Peyer's patch (tissue), 4 donors: ENCODE measurements at regions not wholly inside any gene's neighbourhood (a gene's known extent, or its start where the extent isn't known, plus 50 kb on each side); places are given as distances from the start of the nearest gene placed in this dataset.
"Not testable (repeated sequence)": the region's sequence is repeated elsewhere in the genome, so short reads cannot be mapped to it uniquely, and the experiment has no call there.

ENCODE experiments used
- DNase-seq, 3 donors: peaks; one replicate each; pipeline ENCODE4 v3.0.0-alpha.2; 2017 to 2019
- H3K27ac ChIP-seq, 4 donors: fragments of 200-600 bp; sonication (generic); one replicate each; pipeline ENCODE4 v1.5.1; 2016 to 2019
- H3K27me3 ChIP-seq, 2 donors: fragments of 200-600 bp; sonication (generic); one replicate each; pipeline ENCODE4 v1.5.1; 2019
- H3K36me3 ChIP-seq, 3 donors: fragments of 200-600 bp; sonication (generic); one replicate each; pipeline ENCODE4 v1.5.1; 2016 to 2019
- H3K4me1 ChIP-seq, 4 donors: fragments of 200-600 bp; sonication (generic); one replicate each; pipeline ENCODE4 v1.5.1; 2016 to 2019
- H3K4me3 ChIP-seq, 4 donors: fragments of 200-600 bp; sonication (generic); 1 replicate in 3 of 4; 2 replicates in 1 of 4; pipeline ENCODE4 v1.5.1; 2016 to 2019; ENCODE audit warnings: mild to moderate bottlenecking in 1 of 4
- H3K9me3 ChIP-seq, 4 donors: fragments of 200-600 bp; sonication (generic); one replicate each; pipeline ENCODE4 v1.5.1; 2016 to 2019; ENCODE audit warnings: mild to moderate bottlenecking in 1 of 4

DNA sequence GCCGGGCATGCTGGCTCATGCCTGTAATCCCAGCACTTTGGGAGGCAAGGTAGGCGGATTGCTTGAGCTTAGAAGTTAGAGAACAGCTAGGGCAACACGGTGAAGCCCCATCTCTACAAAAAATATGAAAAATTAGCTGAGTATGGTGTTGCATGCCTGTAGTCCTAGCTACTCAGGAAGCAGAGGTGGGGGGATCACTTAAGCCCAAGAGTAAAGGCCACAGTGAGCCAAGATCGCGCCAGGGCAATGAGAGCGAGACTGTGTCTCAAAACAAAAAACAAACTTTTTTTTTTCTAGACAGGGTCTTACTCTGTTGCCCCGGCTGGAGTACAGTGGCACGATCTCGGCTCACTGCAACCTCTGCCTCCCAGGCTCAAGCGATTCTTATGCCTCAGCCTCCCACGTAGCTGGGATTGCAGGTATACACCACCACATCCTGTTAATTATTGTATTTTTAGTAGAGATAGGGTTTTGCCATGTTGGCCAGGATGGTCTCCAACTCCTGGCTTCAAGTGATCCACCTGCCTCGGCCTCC is 307.5 kb downstream of the GOLGA6L6 start:
- not testable (repeated sequence) for DNase-seq, H3K36me3 ChIP-seq, H3K4me3 ChIP-seq, H3K27me3 ChIP-seq, H3K27ac ChIP-seq, H3K4me1 ChIP-seq, H3K9me3 ChIP-seq

DNA sequence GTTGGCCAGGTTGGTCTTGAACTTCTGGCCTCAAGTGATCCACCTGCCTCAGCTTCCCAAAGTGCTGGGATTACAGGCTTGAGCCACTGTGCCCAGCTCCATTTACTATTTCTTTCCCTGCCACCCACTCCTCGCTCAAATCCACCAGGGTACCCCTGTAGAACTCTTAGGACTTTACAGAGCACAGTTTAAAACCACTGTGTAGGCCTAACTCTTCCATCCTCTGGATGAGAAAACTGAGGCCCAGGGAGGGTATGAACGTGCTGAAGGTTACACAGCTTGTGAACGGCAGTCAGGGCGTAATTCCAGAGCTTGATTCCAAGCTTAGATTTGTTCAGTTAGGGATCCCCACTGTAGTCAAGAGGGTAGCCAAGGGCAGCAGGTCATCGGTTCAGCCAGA is 309.1 kb downstream of the GOLGA6L6 start:
- not testable (repeated sequence) for H3K4me3 ChIP-seq, H3K36me3 ChIP-seq, H3K27ac ChIP-seq, H3K27me3 ChIP-seq, DNase-seq, H3K9me3 ChIP-seq, H3K4me1 ChIP-seq

DNA sequence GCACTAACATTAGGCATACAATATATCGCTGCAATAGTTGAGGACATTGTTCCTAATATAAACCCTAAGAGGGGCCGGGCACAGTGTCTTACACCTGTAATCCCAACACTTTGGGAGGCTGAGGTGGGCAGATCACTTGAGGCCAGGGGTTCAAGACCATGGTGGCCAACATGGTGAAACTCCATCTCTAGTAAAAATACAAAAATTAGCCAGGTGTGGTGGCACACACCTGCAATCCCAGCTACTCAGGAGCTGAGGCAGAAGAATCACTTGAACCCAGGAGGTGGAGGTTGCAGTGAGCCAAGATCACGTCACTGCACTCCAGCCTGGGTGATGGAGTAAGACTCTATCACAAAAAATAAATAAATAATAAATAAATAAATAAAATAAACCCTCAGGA is 310.9 kb downstream of the GOLGA6L6 start:
- not testable (repeated sequence) for H3K4me3 ChIP-seq, H3K9me3 ChIP-seq, H3K36me3 ChIP-seq, H3K27me3 ChIP-seq, H3K4me1 ChIP-seq, H3K27ac ChIP-seq, DNase-seq

- H3K4me1 ChIP-seq, H3K27ac ChIP-seq, H3K9me3 ChIP-seq, H3K36me3 ChIP-seq, H3K4me3 ChIP-seq, DNase-seq, H3K27me3 ChIP-seq: not testable (repeated sequence)
Measured at GRCh38 chr15:20228791-20229190, 312.8 kb downstream of the GOLGA6L6 start.

DNA sequence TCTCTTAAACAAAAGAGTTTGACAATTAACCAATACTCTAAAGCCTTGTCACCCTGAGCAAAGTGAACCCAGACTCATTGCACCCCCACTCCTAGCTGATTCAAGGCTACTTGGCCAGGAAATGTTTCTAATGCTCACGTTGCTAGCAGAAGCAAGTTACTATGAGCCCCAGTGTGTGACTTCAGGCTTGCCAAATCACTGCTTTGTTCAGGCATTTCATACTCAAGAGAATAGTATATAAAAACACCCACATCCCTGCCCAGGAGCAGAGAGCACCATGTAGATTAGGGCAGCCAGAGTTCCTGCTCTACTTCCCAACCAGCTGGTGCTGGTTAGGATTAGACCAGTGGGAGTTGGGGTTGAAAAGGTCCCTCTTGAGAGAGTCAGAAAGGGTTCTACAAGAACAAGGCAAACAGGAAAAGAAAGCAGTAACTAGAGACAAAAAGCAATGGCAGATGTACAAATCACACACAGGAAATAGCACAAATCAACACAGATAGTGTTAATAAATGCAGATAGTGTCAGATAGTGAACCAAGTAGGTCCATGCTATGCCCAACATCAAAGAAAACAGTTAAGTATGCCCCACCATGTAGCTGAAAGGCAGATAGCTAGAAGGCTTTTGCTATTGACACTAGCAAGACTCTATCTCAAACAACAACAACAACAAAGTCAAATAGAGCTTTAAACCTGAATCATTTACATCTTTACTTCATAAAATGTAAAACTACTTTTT is 314.3 kb downstream of the GOLGA6L6 start:
- not testable (repeated sequence) for H3K36me3 ChIP-seq, H3K27me3 ChIP-seq, DNase-seq, H3K4me1 ChIP-seq, H3K9me3 ChIP-seq, H3K27ac ChIP-seq, H3K4me3 ChIP-seq

DNA sequence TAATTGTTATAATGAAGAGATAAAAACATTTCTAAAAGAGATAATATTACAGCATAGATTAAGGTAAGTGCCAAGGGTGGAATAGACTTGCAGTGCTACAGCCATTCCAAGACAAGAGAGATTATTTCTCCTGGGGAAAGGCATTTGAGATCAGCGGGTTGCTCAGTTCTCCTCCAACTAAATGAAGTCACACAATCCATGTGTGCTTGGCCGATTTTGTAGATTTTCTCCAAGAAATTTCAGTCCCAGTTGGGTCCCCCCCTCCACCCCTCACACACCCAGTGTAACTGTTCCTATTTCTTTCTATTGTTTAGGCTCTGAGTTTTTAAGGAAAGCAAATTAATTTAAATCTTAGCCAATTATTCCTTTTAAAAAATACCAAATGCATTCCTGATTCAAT is 315.1 kb downstream of the GOLGA6L6 start:
- H3K27me3 ChIP-seq, H3K4me3 ChIP-seq, H3K4me1 ChIP-seq, H3K9me3 ChIP-seq, H3K27ac ChIP-seq, DNase-seq, H3K36me3 ChIP-seq: not testable (repeated sequence)

DNA sequence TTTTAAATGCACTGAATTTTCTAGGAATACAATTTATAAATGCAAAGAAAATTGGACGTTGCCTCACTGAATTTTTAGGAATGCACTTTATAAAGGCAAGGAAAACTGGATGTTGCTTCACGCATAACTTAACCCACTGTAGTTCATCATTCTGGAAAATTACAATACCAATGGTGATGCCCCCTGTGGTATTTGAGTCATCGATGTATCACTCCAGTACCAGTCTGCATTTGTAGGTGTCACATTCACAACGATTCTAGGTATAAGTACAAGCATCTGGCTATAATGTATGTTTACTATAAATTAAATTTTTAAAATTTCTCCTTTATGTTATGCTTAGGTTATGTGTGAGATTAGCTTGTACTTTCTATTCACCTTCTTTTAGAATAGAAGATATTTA is 320.5 kb downstream of the GOLGA6L6 start:
- not testable (repeated sequence) for H3K27me3 ChIP-seq, H3K4me1 ChIP-seq, DNase-seq, H3K27ac ChIP-seq, H3K9me3 ChIP-seq, H3K36me3 ChIP-seq, H3K4me3 ChIP-seq

GRCh38 chr15:20219171-20219570 is 322.4 kb downstream of the GOLGA6L6 start:
- H3K4me3 ChIP-seq, H3K9me3 ChIP-seq, H3K4me1 ChIP-seq, H3K27me3 ChIP-seq, H3K27ac ChIP-seq, DNase-seq, H3K36me3 ChIP-seq: not testable (repeated sequence)

DNA sequence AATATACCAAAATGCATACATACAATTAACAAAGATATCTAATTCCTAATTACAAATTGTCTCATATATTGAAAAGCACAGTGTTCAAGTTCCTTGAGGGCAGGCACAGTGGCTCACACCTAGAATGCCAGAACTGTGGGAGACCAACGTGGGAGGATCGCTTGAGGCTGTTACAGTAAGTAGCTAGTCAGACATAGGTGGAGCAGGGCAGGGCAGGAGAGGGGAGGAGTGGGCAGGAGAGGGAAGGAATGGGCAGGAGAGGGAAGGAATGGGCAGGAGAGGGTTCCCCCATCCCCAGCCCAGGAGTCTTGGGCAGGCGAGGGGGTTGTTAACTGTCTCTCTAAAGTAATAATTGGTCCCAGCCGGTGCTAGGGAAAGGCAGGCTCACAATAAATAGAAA is 325.9 kb downstream of the GOLGA6L6 start:
- not testable (repeated sequence) for H3K9me3 ChIP-seq, H3K36me3 ChIP-seq, H3K27ac ChIP-seq, H3K4me1 ChIP-seq, DNase-seq, H3K27me3 ChIP-seq, H3K4me3 ChIP-seq

DNA sequence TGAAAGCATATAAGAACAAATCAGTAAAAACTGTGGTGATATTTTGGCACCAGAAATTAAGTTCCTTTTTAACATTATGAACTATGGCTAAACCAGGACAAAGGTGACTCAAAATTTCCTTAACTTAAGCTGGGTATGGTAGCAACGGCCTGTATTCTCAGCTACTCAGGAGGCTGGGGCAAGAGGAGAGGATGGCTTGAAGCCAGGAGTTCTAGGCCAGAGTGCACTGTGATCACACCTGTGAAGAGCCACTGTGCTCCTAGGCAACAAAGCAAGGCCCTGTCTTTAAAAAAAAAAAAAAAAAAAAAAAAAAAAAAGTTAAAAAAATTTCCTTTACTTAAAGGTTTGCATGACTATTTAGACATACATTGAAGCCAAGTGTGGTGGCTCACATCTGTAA is 327.5 kb downstream of the GOLGA6L6 start:
- not testable (repeated sequence) for H3K4me3 ChIP-seq, H3K9me3 ChIP-seq, H3K4me1 ChIP-seq, H3K27ac ChIP-seq, DNase-seq, H3K36me3 ChIP-seq, H3K27me3 ChIP-seq

GRCh38 chr15:20211508-20211907 is 330.1 kb downstream of the GOLGA6L6 start:
- H3K9me3 ChIP-seq, H3K36me3 ChIP-seq, H3K4me1 ChIP-seq, H3K27me3 ChIP-seq, H3K27ac ChIP-seq, DNase-seq, H3K4me3 ChIP-seq: not testable (repeated sequence)

DNA sequence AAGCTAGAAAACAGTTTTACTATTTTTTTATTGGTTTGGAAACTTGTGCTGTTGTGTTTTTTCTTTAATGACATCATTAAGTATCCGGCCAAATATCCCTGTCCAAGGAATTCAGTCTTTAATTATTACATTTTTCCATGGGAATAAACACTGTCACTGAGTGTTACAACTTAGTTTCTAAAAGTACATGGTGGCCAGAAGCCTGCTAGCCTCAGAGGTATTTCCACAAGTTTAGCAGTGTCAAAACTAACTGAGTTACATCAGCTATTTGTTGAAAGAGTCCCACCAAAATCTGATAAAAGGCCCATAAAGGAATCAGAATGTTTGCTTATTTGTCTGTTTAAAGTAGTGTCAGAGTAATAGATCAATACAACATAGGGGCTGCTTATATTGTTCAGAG is 331.6 kb downstream of the GOLGA6L6 start:
- not testable (repeated sequence) for DNase-seq, H3K4me1 ChIP-seq, H3K9me3 ChIP-seq, H3K27me3 ChIP-seq, H3K27ac ChIP-seq, H3K36me3 ChIP-seq, H3K4me3 ChIP-seq

DNA sequence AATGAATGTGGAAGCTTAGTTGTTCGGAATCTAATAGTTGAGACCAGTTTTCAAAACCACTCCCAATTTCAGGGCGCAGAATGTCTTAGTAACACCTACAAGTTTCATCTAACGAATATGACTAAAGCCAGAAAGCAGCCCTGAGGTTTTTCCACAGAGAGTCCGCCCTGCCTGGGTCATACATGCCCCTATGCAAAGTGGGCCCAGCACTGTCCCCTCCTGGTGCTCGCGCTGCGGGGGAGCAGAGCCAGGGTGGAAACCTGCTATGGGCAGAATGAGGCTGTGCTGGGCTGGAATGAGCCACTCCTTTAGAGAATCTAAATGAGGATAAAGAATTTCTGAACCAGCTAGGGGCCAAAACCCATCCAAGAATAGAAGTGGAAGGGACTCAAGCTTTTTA is 334.0 kb downstream of the GOLGA6L6 start:
- not testable (repeated sequence) for H3K27me3 ChIP-seq, H3K36me3 ChIP-seq, H3K27ac ChIP-seq

DNA sequence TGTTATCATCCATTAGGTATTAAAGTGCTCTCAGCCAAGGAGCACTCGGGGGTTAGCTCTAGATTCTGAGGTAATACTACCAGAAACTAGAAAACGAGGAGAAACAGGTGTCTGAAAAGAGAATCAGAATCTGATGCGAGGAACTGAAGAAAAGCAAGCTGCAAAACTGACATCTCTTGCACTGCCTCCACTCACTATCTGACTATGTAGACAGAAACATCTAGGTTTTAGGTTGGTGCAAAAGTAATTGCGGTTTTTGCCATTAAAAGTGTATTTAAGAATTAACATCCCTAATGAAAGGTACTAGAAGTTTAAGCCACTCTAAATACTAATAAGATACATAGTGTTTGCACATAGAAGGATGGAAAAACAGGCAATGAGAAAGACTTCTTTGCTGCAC is 334.4 kb downstream of the GOLGA6L6 start:
- H3K9me3 ChIP-seq, H3K27me3 ChIP-seq: not testable (repeated sequence)

More for the DNA sequence above, 334.0 kb downstream of the GOLGA6L6 start:
- H3K4me1 ChIP-seq, H3K4me3 ChIP-seq, DNase-seq, H3K9me3 ChIP-seq: not testable (repeated sequence)

DNA sequence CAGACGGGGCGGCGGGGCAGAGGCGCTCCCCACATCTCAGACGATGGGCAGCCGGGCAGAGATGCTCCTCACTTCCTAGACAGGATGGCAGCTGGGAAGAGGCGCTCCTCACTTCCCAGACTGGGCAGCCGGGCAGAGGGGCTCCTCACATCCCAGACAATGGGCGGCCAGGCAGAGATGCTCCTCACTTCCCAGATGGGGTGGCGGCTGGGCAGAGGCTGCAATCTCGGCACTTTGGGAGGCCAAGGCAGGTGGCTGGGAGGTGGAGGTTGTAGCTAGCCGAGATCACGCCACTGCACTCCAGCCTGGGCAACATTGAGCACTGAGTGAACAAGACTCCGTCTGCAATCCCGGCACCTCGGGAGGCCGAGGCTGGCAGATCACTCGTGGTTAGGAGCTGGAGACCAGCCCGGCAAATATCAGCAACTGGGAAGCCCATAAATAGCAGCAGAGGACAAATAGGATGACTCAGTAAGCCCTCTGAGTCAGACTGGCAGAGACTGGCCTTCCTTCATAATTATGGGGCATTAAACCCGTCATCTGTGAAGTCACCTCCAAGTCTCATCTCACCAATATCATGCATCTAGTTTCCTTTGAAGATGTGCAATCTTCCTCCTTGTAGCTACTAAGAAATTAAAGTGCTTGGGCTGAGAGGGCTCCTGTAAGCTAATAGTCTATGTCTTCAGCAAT is 337.3 kb downstream of the GOLGA6L6 start:
- H3K27me3 ChIP-seq, H3K9me3 ChIP-seq, DNase-seq, H3K4me1 ChIP-seq, H3K27ac ChIP-seq, H3K4me3 ChIP-seq, H3K36me3 ChIP-seq: not testable (repeated sequence)

More for the DNA sequence above, 334.4 kb downstream of the GOLGA6L6 start:
- DNase-seq, H3K4me3 ChIP-seq, H3K27ac ChIP-seq, H3K4me1 ChIP-seq, H3K36me3 ChIP-seq: not testable (repeated sequence)
